ENCODE measurements at regions not wholly inside any gene's neighbourhood (a gene's known extent, or its start where the extent isn't known, plus 50 kb on each side); places are given as distances from the start of the nearest gene placed in this dataset.

GRCh38 chr3:157683668-157684067 lies 180.5 kb upstream of the VEPH1 start:
- Histone ChIP-seq H3K4me1 (no peaks in the 10 kb centered on the region), H3K36me3 (no peaks in the 10 kb centered on the region), H3K27me3 (no peaks in the 10 kb centered on the region), H3K9me3 (peaks cover 0 to 14% (median 0%) of the 10 kb centered on the region in 12 donors), H3K4me3 (no peak overlapping the region), H3K27ac (no peak overlapping the region)
- intact Hi-C loops (cut with DNase I): no loop called here
- 63 to 76% (median 64%) methylated on average over 3 of the region's 3 CpGs for WGBS, 4 donors
- DNase-seq (no peak), ATAC-seq (no peak)
- TF ChIP-seq CTCF (IDR thresholded peaks at IDR 0.05): no peak
- no peak for TF ChIP-seq POLR2A (IDR thresholded peaks at IDR 0.05)

DNA sequence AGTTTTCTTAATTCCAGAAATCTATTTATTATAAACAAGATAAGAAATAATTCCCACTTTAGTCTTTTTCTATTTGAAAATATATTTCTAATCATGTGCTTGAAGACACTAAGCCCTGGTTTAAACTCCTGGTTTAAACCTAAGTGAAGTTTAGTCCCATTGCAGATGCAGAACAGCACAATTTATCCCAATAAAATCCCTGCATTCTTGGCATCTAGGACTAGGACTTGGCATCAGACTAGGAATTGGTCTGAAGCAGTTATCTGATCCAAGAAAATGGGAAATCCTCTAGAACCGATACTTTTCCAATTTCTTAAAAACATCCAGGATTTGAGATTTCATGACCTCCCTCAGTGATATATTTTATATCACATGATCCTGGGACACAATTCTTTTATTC lies 168.8 kb upstream of the VEPH1 start:
- Histone ChIP-seq H3K36me3 (no peaks in the 10 kb centered on the region), H3K27ac (no peak overlapping the region), H3K4me3 (no peak overlapping the region), H3K9me3 (no peaks in the 10 kb centered on the region), H3K27me3 (no peaks in the 10 kb centered on the region), H3K4me1 (no peaks in the 10 kb centered on the region)
- no peak for ATAC-seq
- no peak for DNase-seq
- TF ChIP-seq POLR2A (IDR thresholded peaks at IDR 0.05): no peak
- TF ChIP-seq CTCF (IDR thresholded peaks at IDR 0.05): no peak
- intact Hi-C loops (cut with DNase I): no loop called here
- WGBS, 4 donors: 38 to 91% (median 64%) methylated on average over 1 of the region's 1 CpG

GRCh38 chr3:157671656-157672055 lies 168.4 kb upstream of the VEPH1 start:
- H3K27ac ChIP-seq: no peak overlapping the region
- ATAC-seq: no peak

GRCh38 chr3:157669416-157669815 lies 166.2 kb upstream of the VEPH1 start:
- no peak for ATAC-seq
- 12 to 24% (median 19%) methylated on average over 1 of the region's 1 CpG for WGBS, 4 donors

More at GRCh38 chr3:157671656-157672055, 168.4 kb upstream of the VEPH1 start:
- no peaks in the 10 kb centered on the region for H3K9me3 ChIP-seq
- no peaks in the 10 kb centered on the region for H3K27me3 ChIP-seq
- intact Hi-C loops (cut with DNase I): no loop called here
- DNase-seq: no peak
- WGBS, 4 donors: 77 to 85% (median 78%) methylated on average over 3 of the region's 3 CpGs
- H3K4me1 ChIP-seq: no peaks in the 10 kb centered on the region
- H3K4me3 ChIP-seq: no peak overlapping the region
- H3K36me3 ChIP-seq: no peaks in the 10 kb centered on the region
- TF ChIP-seq CTCF (IDR thresholded peaks at IDR 0.05): no peak
- TF ChIP-seq POLR2A (IDR thresholded peaks at IDR 0.05): no peak

More at GRCh38 chr3:157669416-157669815, 166.2 kb upstream of the VEPH1 start:
- intact Hi-C loops (cut with DNase I): no loop called here
- no peak overlapping the region for H3K27ac ChIP-seq
- DNase-seq: no peak
- H3K27me3 ChIP-seq: no peaks in the 10 kb centered on the region
- no peaks in the 10 kb centered on the region for H3K36me3 ChIP-seq
- H3K4me3 ChIP-seq: no peak overlapping the region
- TF ChIP-seq POLR2A (IDR thresholded peaks at IDR 0.05) (no peak), CTCF (IDR thresholded peaks at IDR 0.05) (no peak)
- H3K9me3 ChIP-seq: no peaks in the 10 kb centered on the region
- no peaks in the 10 kb centered on the region for H3K4me1 ChIP-seq
